LNCaP clone FGC (cell line): ENCODE measurements at regions not wholly inside any gene's neighbourhood (a gene's known extent, or its start where the extent isn't known, plus 50 kb on each side); places are given as distances from the start of the nearest gene placed in this dataset.

Source experiments
- DNase-seq: peaks from one replicate; pipeline ENCODE4 v3.0.0-alpha.2; 2011; ENCODE audit warnings: low read depth
- H3K4me3 ChIP-seq: 2 replicates; pipeline ENCODE4 v1.5.1; 2011; ENCODE audit warnings: mild to moderate bottlenecking, low read depth, low read length, control low read depth
- CTCF ChIP-seq: IDR thresholded peaks from 2 replicates; pipeline ENCODE4 v1.5.1; 2012; ENCODE audit warnings: mild to moderate bottlenecking; ENCODE audit not compliant: control insufficient read depth, insufficient read depth; ENCODE audit errors: extremely low read depth

GRCh38 chr2:45316576-45317338 lies 294.3 kb downstream of the SRBD1 start:
- no peak for TF ChIP-seq CTCF
- H3K4me3 ChIP-seq: no peak overlapping the region
- DNase-seq: no peak

- no peak for DNase-seq
- H3K4me3 ChIP-seq: no peak overlapping the region
- no peak for TF ChIP-seq CTCF
These were observed 295.2 kb downstream of the SRBD1 start for GRCh38 chr2:45315861-45316260.

GRCh38 chr2:45312275-45312674 lies 298.8 kb downstream of the SRBD1 start:
- no peak overlapping the region for H3K4me3 ChIP-seq
- TF ChIP-seq CTCF: no peak
- DNase-seq: no peak

GRCh38 chr2:45311559-45311958 lies 299.5 kb downstream of the SRBD1 start:
- no peak for DNase-seq

GRCh38 chr2:45307147-45307546 lies 297.9 kb upstream of the SIX2 start:
- no peak overlapping the region for H3K4me3 ChIP-seq
- no peak for DNase-seq
- no peak for TF ChIP-seq CTCF

More at GRCh38 chr2:45311559-45311958, 299.5 kb downstream of the SRBD1 start:
- H3K4me3 ChIP-seq: no peak overlapping the region
- no peak for TF ChIP-seq CTCF

- TF ChIP-seq CTCF: no peak
These were observed 296.3 kb upstream of the SIX2 start for GRCh38 chr2:45305599-45305998.

More at GRCh38 chr2:45305599-45305998, 296.3 kb upstream of the SIX2 start:
- no peak for DNase-seq
- no peak overlapping the region for H3K4me3 ChIP-seq
